A673 (cell line): ENCODE measurements at regions not wholly inside any gene's neighbourhood (a gene's known extent, or its start where the extent isn't known, plus 50 kb on each side); places are given as distances from the start of the nearest gene placed in this dataset.

Source experiments
- EZH2 ChIP-seq: fragments of 200-600 bp; sonication (generic); IDR thresholded peaks from 2 replicates; pipeline ENCODE4 v1.6.1; 2017; ENCODE audit warnings: borderline replicate concordance, low read depth, mild to moderate bottlenecking, mixed read lengths, antibody characterized with exemption, low read length; ENCODE audit not compliant: poor library complexity, severe bottlenecking
- TF ChIP-seq, protein P1 (sequence below): fragments of 300-800, 200-600 bp; sonication (generic); conservative IDR thresholded peaks from 2 replicates; pipeline ENCODE4 v1.5.1; 2017; ENCODE audit warnings: low read depth, mild to moderate bottlenecking, antibody characterized with exemption, low read length, moderate library complexity, mixed read lengths

GRCh38 chr14:85421186-85421877 lies 108.6 kb upstream of the FLRT2 start:
- TF ChIP-seq, protein P1, sequence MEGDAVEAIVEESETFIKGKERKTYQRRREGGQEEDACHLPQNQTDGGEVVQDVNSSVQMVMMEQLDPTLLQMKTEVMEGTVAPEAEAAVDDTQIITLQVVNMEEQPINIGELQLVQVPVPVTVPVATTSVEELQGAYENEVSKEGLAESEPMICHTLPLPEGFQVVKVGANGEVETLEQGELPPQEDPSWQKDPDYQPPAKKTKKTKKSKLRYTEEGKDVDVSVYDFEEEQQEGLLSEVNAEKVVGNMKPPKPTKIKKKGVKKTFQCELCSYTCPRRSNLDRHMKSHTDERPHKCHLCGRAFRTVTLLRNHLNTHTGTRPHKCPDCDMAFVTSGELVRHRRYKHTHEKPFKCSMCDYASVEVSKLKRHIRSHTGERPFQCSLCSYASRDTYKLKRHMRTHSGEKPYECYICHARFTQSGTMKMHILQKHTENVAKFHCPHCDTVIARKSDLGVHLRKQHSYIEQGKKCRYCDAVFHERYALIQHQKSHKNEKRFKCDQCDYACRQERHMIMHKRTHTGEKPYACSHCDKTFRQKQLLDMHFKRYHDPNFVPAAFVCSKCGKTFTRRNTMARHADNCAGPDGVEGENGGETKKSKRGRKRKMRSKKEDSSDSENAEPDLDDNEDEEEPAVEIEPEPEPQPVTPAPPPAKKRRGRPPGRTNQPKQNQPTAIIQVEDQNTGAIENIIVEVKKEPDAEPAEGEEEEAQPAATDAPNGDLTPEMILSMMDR: no peak
- no peak for TF ChIP-seq EZH2
